Activated CD4-positive, alpha-beta T cell treated with anti-CD3 and anti-CD28 coated beads for 24 hours (primary cell): ENCODE measurements at regions not wholly inside any gene's neighbourhood (a gene's known extent, or its start where the extent isn't known, plus 50 kb on each side); places are given as distances from the start of the nearest gene placed in this dataset.

Experiments
- DNase-seq, 2 donors: peaks; one replicate each; pipeline ENCODE4 v3.0.0-alpha.2; 2020; ENCODE audit warnings: low read depth in 2 of 2

- DNase-seq = no peak
These were observed 1006.3 kb downstream of the SORCS3 start for GRCh38 chr10:105647354-105647753.

- no peak for DNase-seq
These were observed 1003.9 kb downstream of the SORCS3 start for GRCh38 chr10:105644978-105645377.

GRCh38 chr10:105644559-105644958 is 1003.5 kb downstream of the SORCS3 start:
- DNase-seq = no peak

GRCh38 chr10:105644091-105644490 is 1003.0 kb downstream of the SORCS3 start:
- DNase-seq = no peak

GRCh38 chr10:105643660-105644059 is 1002.6 kb downstream of the SORCS3 start:
- no peak for DNase-seq

- no peak for DNase-seq
These were observed 993.2 kb downstream of the SORCS3 start for GRCh38 chr10:105634281-105634680.

GRCh38 chr10:105615715-105616365 is 974.8 kb downstream of the SORCS3 start:
- no peak for DNase-seq

GRCh38 chr10:105611244-105611798 is 970.2 kb downstream of the SORCS3 start:
- DNase-seq = no peak

- DNase-seq = no peak
These were observed 968.4 kb downstream of the SORCS3 start for GRCh38 chr10:105609451-105609850.

GRCh38 chr10:105605918-105606317 is 964.8 kb downstream of the SORCS3 start:
- no peak for DNase-seq

- no peak for DNase-seq
These were observed 964.0 kb downstream of the SORCS3 start for GRCh38 chr10:105605104-105605503.

- DNase-seq = no peak
These were observed 957.1 kb downstream of the SORCS3 start for GRCh38 chr10:105598207-105598606.

GRCh38 chr10:105597312-105597711 is 956.2 kb downstream of the SORCS3 start:
- no peak for DNase-seq

GRCh38 chr10:105596749-105597148 is 955.7 kb downstream of the SORCS3 start:
- no peak for DNase-seq

GRCh38 chr10:105594296-105594695 is 953.2 kb downstream of the SORCS3 start:
- DNase-seq = no peak

GRCh38 chr10:105592468-105592867 is 951.4 kb downstream of the SORCS3 start:
- no peak for DNase-seq

GRCh38 chr10:105586451-105587098 is 945.5 kb downstream of the SORCS3 start:
- no peak for DNase-seq

- no peak for DNase-seq
These were observed 944.7 kb downstream of the SORCS3 start for GRCh38 chr10:105585753-105586152.

GRCh38 chr10:105585171-105585570 is 944.1 kb downstream of the SORCS3 start:
- no peak for DNase-seq

- DNase-seq = no peak
These were observed 938.0 kb downstream of the SORCS3 start for GRCh38 chr10:105579112-105579511.

- no peak for DNase-seq
These were observed 936.9 kb downstream of the SORCS3 start for GRCh38 chr10:105577865-105578607.

GRCh38 chr10:105559333-105560097 is 918.4 kb downstream of the SORCS3 start:
- no peak for DNase-seq
